DND-41 (cell line): ENCODE measurements at regions not wholly inside any gene's neighbourhood (a gene's known extent, or its start where the extent isn't known, plus 50 kb on each side); places are given as distances from the start of the nearest gene placed in this dataset.

Source experiments
- ATAC-seq: fragments of 200-7000 bp; cut with Tn5 transposase; 3 replicates; pipeline ENCODE4 v1.9.1; 2021; ENCODE audit warnings: low read depth; ENCODE audit not compliant: insufficient read depth
- DNase-seq: peaks from one replicate; pipeline ENCODE4 v3.0.0-alpha.2; 2020
- H2AFZ ChIP-seq: 2 replicates; pipeline ENCODE4 v1.6.0; 2012; ENCODE audit warnings: low read depth, low read length
- H3K27ac ChIP-seq: 2 replicates; pipeline ENCODE4 v1.5.1; 2012; ENCODE audit warnings: low read length, inconsistent platforms
- H3K27me3 ChIP-seq: fragments of 200-600 bp; sonication (generic); 2 replicates; pipeline ENCODE4 v1.6.0; 2012; ENCODE audit warnings: low read length, mild to moderate bottlenecking, inconsistent platforms; ENCODE audit not compliant: insufficient read depth, poor library complexity
- H3K36me3 ChIP-seq: 2 replicates; pipeline ENCODE4 v1.5.1; 2012; ENCODE audit warnings: low read length, inconsistent platforms; ENCODE audit not compliant: insufficient read depth
- H3K4me1 ChIP-seq: 2 replicates; pipeline ENCODE4 v1.5.1; 2012; ENCODE audit warnings: mild to moderate bottlenecking, low read length; ENCODE audit not compliant: insufficient read depth
- H3K4me2 ChIP-seq: 2 replicates; pipeline ENCODE4 v1.6.0; 2012; ENCODE audit warnings: mild to moderate bottlenecking, moderate library complexity, low read length, inconsistent platforms; ENCODE audit not compliant: insufficient read depth
- H3K4me3 ChIP-seq, 2 experiments: fragments of 200-600 bp in 1 of 2; shearing (Covaris generic) in 1 of 2; 2 replicates each; pipeline ENCODE4 v1.5.1; 2012 to 2016; ENCODE audit warnings: inconsistent platforms in 2 of 2, low read length in 2 of 2, mild to moderate bottlenecking in 2 of 2, low read depth in 1 of 2, moderate library complexity in 1 of 2
- H3K79me2 ChIP-seq: 2 replicates; pipeline ENCODE4 v1.6.0; 2012; ENCODE audit warnings: low read length, inconsistent platforms; ENCODE audit not compliant: insufficient read depth
- H3K9ac ChIP-seq: 2 replicates; pipeline ENCODE4 v1.6.0; 2012; ENCODE audit warnings: low read depth, mild to moderate bottlenecking, inconsistent platforms, low read length, moderate library complexity
- H3K9me3 ChIP-seq: 2 replicates; pipeline ENCODE4 v1.5.1; 2012; ENCODE audit warnings: low read length, moderate library complexity, mild to moderate bottlenecking, inconsistent platforms; ENCODE audit not compliant: insufficient read depth, severe bottlenecking
- H4K20me1 ChIP-seq: 2 replicates; pipeline ENCODE4 v1.6.0; 2012; ENCODE audit warnings: low read length; ENCODE audit not compliant: insufficient read depth
- CTCF ChIP-seq: IDR thresholded peaks from 2 replicates; pipeline ENCODE4 v1.5.1; 2012; ENCODE audit warnings: borderline replicate concordance, low read length, moderate library complexity, mild to moderate bottlenecking; ENCODE audit not compliant: poor library complexity, severe bottlenecking; ENCODE audit errors: extremely low read depth
- EZH2 ChIP-seq: IDR thresholded peaks from 3 replicates; pipeline ENCODE4 v1.6.1; 2012; ENCODE audit warnings: borderline replicate concordance, low read depth, mild to moderate bottlenecking, moderate library complexity, low read length, inconsistent platforms; ENCODE audit not compliant: severe bottlenecking

GRCh38 chr4:18113710-18114331, 92.3 kb upstream of the LCORL start:
- no peak for DNase-seq
- H4K20me1 ChIP-seq, result no peaks in the 10 kb centered on the region

DNA sequence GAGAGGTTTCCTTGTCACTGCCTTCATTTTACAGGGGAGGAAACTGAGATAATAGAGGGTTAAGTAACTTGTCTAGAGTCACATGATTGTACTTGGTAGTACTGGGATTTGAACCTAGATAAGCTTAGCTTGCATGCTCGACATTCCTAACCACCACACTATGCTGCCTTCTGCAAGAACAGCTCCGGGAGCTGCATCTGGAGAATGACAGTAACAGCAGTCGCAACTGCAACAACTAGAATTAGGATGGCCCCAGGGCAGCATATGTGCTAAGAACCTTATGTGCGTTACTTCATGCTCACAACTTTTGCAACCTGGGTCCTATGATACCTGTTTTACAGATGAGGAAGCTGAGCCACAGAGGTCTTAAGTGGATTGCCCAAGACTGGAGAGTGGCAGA, 89.5 kb upstream of the LCORL start:
- Histone ChIP-seq H3K27me3 (no peaks in the 10 kb centered on the region), H3K4me2 (no peak overlapping the region), H3K4me3 (no peak overlapping the region), H3K4me1 (no peaks in the 10 kb centered on the region), H3K9ac (no peak overlapping the region), H3K79me2 (no peaks in the 10 kb centered on the region), H3K36me3 (no peaks in the 10 kb centered on the region), H3K9me3 (no peaks in the 10 kb centered on the region), H3K27ac (no peak overlapping the region), H4K20me1 (no peaks in the 10 kb centered on the region), H2AFZ (no peak overlapping the region)
- TF ChIP-seq EZH2 (no peak), CTCF (no peak)
- DNase-seq, result no peak
- ATAC-seq, result no peak

More at GRCh38 chr4:18113710-18114331, 92.3 kb upstream of the LCORL start:
- Histone ChIP-seq H3K27ac (no peak overlapping the region), H2AFZ (no peak overlapping the region), H3K9me3 (no peaks in the 10 kb centered on the region), H3K36me3 (no peaks in the 10 kb centered on the region), H3K4me3 (no peak overlapping the region), H3K4me2 (no peak overlapping the region), H3K27me3 (no peaks in the 10 kb centered on the region), H3K9ac (no peak overlapping the region), H3K79me2 (no peaks in the 10 kb centered on the region), H3K4me1 (no peaks in the 10 kb centered on the region)
- TF ChIP-seq CTCF (no peak), EZH2 (no peak)
- no peak for ATAC-seq

GRCh38 chr4:18110099-18110498, 88.5 kb upstream of the LCORL start:
- TF ChIP-seq CTCF (no peak), EZH2 (no peak)
- no peaks in the 10 kb centered on the region for H3K79me2 ChIP-seq
- H3K4me2 ChIP-seq, result no peak overlapping the region
- DNase-seq (no peak), ATAC-seq (no peak)
- H2AFZ ChIP-seq, result no peak overlapping the region
- no peaks in the 10 kb centered on the region for H3K4me1 ChIP-seq
- no peaks in the 10 kb centered on the region for H3K36me3 ChIP-seq
- H3K27ac ChIP-seq, result no peak overlapping the region
- H3K9me3 ChIP-seq, result no peaks in the 10 kb centered on the region
- no peaks in the 10 kb centered on the region for H4K20me1 ChIP-seq
- H3K4me3 ChIP-seq, result no peak overlapping the region
- no peak overlapping the region for H3K9ac ChIP-seq
- no peaks in the 10 kb centered on the region for H3K27me3 ChIP-seq
